K562 (cell line): ENCODE measurements at regions not wholly inside any gene's neighbourhood (a gene's known extent, or its start where the extent isn't known, plus 50 kb on each side); places are given as distances from the start of the nearest gene placed in this dataset.

Experiments used
- ATAC-seq: fragments of 200-7000 bp; cut with Tn5 transposase; 3 replicates; pipeline ENCODE4 v1.9.1; 2020; ENCODE audit warnings: moderate library complexity
- BruUV-seq: library from RNA; stranded (reverse); fragments of 400-500 nt; replicated peaks from 2 replicates; lab custom pipeline; 2021; lab: Mats Ljungman, UMichigan
- CTCF ChIA-PET: fragments of 300-600 bp; formaldehyde crosslinking; extraction: SDS; loops from one replicate; lab custom pipeline; 2021; ENCODE audit warnings: low intra/inter-chr PET ratio; lab: Yijun Ruan, JAX
- POLR2A ChIA-PET: fragments of 300-600, 350-650 bp; sonication (Branson Sonifier 250); formaldehyde crosslinking; extraction: SDS; loops from one replicate; lab custom pipeline; 2021; ENCODE audit warnings: antibody characterized with exemption, inconsistent platforms; lab: Yijun Ruan, JAX
- DNase-seq, 4 experiments: peaks; one replicate each; pipeline versions ENCODE4 v3.0.0 to v3.0.0-alpha.2; 2011 to 2018; ENCODE audit warnings: low spot score in 3 of 4, mixed read lengths in 3 of 4; ENCODE audit errors: extremely low read depth in 1 of 4
- FAIRE-seq: peaks from 2 replicates; lab custom pipeline; 2011; peaks lifted over from hg19 to GRCh38; lab: Jason Lieb, UNC
- H2AFZ ChIP-seq: 2 replicates; pipeline ENCODE4 v1.6.0; 2011; ENCODE audit warnings: low read depth, low read length, control low read depth, inconsistent platforms
- H3K27ac ChIP-seq: fragments of 200-600 bp; 3 replicates; pipeline ENCODE4 v1.8.0; 2011; ENCODE audit warnings: low read depth, mild to moderate bottlenecking, control low read depth, inconsistent platforms, low read length, moderate library complexity, mixed read lengths; ENCODE audit errors: extremely low read depth
- H3K27me3 ChIP-seq, 2 experiments: fragments of 300-600 bp in 1 of 2; 2 replicates in 1 of 2; 3 replicates in 1 of 2; pipeline versions ENCODE4 v1.6.0 to v1.8.0; 2011; ENCODE audit warnings: inconsistent platforms in 2 of 2, low read length in 2 of 2, mild to moderate bottlenecking in 1 of 2, mixed read lengths in 1 of 2, moderate library complexity in 1 of 2; ENCODE audit not compliant: control insufficient read depth in 2 of 2, insufficient read depth in 2 of 2
- H3K36me3 ChIP-seq: fragments of 300-600 bp; 3 replicates; pipeline ENCODE4 v1.8.0; 2011; ENCODE audit warnings: mild to moderate bottlenecking, low read length, inconsistent platforms; ENCODE audit not compliant: control insufficient read depth, insufficient read depth
- H3K4me1 ChIP-seq, 2 experiments: fragments of 200-600 bp in 1 of 2; replicated peaks in 1 of 2; 2 replicates in 1 of 2; 3 replicates in 1 of 2; pipeline versions ENCODE4 v1.5.1 to v1.8.0; 2011; ENCODE audit warnings: inconsistent platforms in 2 of 2, low read length in 2 of 2, mild to moderate bottlenecking in 1 of 2, mixed read lengths in 1 of 2, moderate library complexity in 1 of 2; ENCODE audit not compliant: control insufficient read depth in 2 of 2, insufficient read depth in 2 of 2
- H3K4me2 ChIP-seq: 2 replicates; pipeline ENCODE4 v1.6.1; 2011; ENCODE audit warnings: low read length, control low read depth, inconsistent platforms, mixed read lengths; ENCODE audit not compliant: insufficient read depth
- H3K4me3 ChIP-seq: fragments of 200-600 bp; sonication (generic), shearing (Covaris generic); 2 replicates; pipeline ENCODE4 v1.5.1; 2016; ENCODE audit warnings: control low read depth, inconsistent platforms
- H3K79me2 ChIP-seq: fragments of 200-600 bp; 3 replicates; pipeline ENCODE4 v1.8.0; 2011; ENCODE audit warnings: low read length, inconsistent platforms; ENCODE audit not compliant: control insufficient read depth, insufficient read depth
- H3K9ac ChIP-seq, 2 experiments: 2 replicates each; pipeline versions ENCODE4 v1.6.0 to v1.6.1; 2011; ENCODE audit warnings: low read depth in 2 of 2, low read length in 2 of 2, control low read depth in 1 of 2, inconsistent platforms in 1 of 2, mild to moderate bottlenecking in 1 of 2, mixed read lengths in 1 of 2; ENCODE audit not compliant: insufficient read depth in 1 of 2
- H3K9me1 ChIP-seq: one replicate; pipeline ENCODE4 v1.6.0; 2011; ENCODE audit warnings: inconsistent platforms, mild to moderate bottlenecking, low read length, moderate library complexity; ENCODE audit not compliant: control insufficient read depth, insufficient read depth
- H3K9me3 ChIP-seq: replicated peaks from 2 replicates; pipeline ENCODE4 v1.5.1; 2011; ENCODE audit warnings: low read depth, low read length, inconsistent platforms; ENCODE audit not compliant: control insufficient read depth, insufficient read depth
- H4K20me1 ChIP-seq: replicated peaks from 2 replicates; pipeline ENCODE4 v1.6.1; 2011; ENCODE audit warnings: low read length, inconsistent platforms, mixed read lengths; ENCODE audit not compliant: control insufficient read depth, insufficient read depth
- ATF3 ChIP-seq, 2 experiments: fragments of 450-650 bp in 1 of 2; sonication (generic) in 1 of 2; formaldehyde crosslinking in 1 of 2; IDR thresholded peaks in 1 of 2; conservative IDR thresholded peaks in 1 of 2; 2 replicates each; pipeline versions ENCODE4 v1.6.1 to v1.8.1; 2016 to 2023; ENCODE audit warnings: mild to moderate bottlenecking in 2 of 2, moderate library complexity in 2 of 2, inconsistent platforms in 1 of 2, missing genetic modification reagents in 1 of 2
- CBX5 ChIP-seq: IDR thresholded peaks from 2 replicates; pipeline ENCODE4 v1.6.1; 2014; ENCODE audit warnings: low read depth, borderline replicate concordance
- HDGF ChIP-seq: fragments of 450-650 bp; IDR thresholded peaks from 2 replicates; pipeline ENCODE4 v1.6.1; 2016
- PBX2 ChIP-seq, 2 experiments: IDR thresholded peaks in 1 of 2; conservative IDR thresholded peaks in 1 of 2; 2 replicates each; pipeline ENCODE4 v1.6.1; 2016; ENCODE audit warnings: low read depth in 2 of 2, mild to moderate bottlenecking in 1 of 2, missing compliant biosample characterization in 1 of 2, missing genetic modification characterization in 1 of 2, moderate library complexity in 1 of 2
- ZBED1 ChIP-seq: IDR thresholded peaks from 2 replicates; pipeline ENCODE4 v1.6.1; 2014
- ZNF77 ChIP-seq: fragments of 250-450 bp; sonication (Bioruptor Pico); IDR thresholded peaks from 2 replicates; pipeline ENCODE4 v1.5.0; 2020
- WGBS: fragments of 100-300 bp; shearing (Covaris generic); methylation state at CpG from one replicate; pipeline ENCODE4 v1.1.6; 2016; ENCODE audit warnings: low coverage, mixed read lengths; ENCODE audit not compliant: insufficient coverage; ENCODE audit errors: missing lambda C conversion rate; 5-methylcytosine and 5-hydroxymethylcytosine counted together
- in situ Hi-C: fragments of 300-500 bp; cut with MboI; formaldehyde crosslinking; loops from 4 replicates; pipeline ENCODE4 v1.15.0; 2018; ENCODE audit warnings: inconsistent platforms, mixed read lengths
- intact Hi-C: fragments of 100-400 bp; cut with micrococcal nuclease; formaldehyde crosslinking; loops from 2 replicates; pipeline ENCODE4 v1.14.2; 2022
- TF ChIP-seq, protein P1 (sequence below): sonication (generic); formaldehyde crosslinking; IDR thresholded peaks from 2 replicates; pipeline ENCODE4 v1.8.1; 2023; ENCODE audit warnings: missing genetic modification reagents, mild to moderate bottlenecking, borderline replicate concordance

- no peak for TF ChIP-seq PBX2 (CRISPR knock-in tag; IDR thresholded peaks at IDR 0.05; ENCODE audit: low read depth)
- no peak for TF ChIP-seq PBX2 (tag; conservative IDR thresholded peaks at IDR 0.05; ENCODE audit: low read depth)
- TF ChIP-seq CBX5, result no peak
These were observed 176.6 kb downstream of the KLF13 start (continued) for GRCh38 chr15:31503256-31503655.

- WGBS, result 0% methylated on average over 17 of the region's 17 CpGs
- in situ Hi-C loops, result no loop called here
- intact Hi-C loops, result no loop called here
- H3K4me3 ChIP-seq, result no peak overlapping the region
- H3K27ac ChIP-seq, result no peak overlapping the region
- no peak overlapping the region for H3K9ac ChIP-seq
- no peaks in the 10 kb centered on the region for H3K9me1 ChIP-seq
- no peak for FAIRE-seq
- DNase-seq, result no peak
- no peak for TF ChIP-seq ZNF77 (CRISPR knock-in tag)
- TF ChIP-seq, protein P1, sequence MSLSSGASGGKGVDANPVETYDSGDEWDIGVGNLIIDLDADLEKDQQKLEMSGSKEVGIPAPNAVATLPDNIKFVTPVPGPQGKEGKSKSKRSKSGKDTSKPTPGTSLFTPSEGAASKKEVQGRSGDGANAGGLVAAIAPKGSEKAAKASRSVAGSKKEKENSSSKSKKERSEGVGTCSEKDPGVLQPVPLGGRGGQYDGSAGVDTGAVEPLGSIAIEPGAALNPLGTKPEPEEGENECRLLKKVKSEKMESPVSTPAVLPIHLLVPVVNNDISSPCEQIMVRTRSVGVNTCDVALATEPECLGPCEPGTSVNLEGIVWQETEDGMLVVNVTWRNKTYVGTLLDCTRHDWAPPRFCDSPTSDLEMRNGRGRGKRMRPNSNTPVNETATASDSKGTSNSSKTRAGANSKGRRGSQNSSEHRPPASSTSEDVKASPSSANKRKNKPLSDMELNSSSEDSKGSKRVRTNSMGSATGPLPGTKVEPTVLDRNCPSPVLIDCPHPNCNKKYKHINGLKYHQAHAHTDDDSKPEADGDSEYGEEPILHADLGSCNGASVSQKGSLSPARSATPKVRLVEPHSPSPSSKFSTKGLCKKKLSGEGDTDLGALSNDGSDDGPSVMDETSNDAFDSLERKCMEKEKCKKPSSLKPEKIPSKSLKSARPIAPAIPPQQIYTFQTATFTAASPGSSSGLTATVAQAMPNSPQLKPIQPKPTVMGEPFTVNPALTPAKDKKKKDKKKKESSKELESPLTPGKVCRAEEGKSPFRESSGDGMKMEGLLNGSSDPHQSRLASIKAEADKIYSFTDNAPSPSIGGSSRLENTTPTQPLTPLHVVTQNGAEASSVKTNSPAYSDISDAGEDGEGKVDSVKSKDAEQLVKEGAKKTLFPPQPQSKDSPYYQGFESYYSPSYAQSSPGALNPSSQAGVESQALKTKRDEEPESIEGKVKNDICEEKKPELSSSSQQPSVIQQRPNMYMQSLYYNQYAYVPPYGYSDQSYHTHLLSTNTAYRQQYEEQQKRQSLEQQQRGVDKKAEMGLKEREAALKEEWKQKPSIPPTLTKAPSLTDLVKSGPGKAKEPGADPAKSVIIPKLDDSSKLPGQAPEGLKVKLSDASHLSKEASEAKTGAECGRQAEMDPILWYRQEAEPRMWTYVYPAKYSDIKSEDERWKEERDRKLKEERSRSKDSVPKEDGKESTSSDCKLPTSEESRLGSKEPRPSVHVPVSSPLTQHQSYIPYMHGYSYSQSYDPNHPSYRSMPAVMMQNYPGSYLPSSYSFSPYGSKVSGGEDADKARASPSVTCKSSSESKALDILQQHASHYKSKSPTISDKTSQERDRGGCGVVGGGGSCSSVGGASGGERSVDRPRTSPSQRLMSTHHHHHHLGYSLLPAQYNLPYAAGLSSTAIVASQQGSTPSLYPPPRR, result no peak
- no peak for TF ChIP-seq HDGF
- no peak for TF ChIP-seq ZBED1
- TF ChIP-seq ATF3 (IDR thresholded peaks at IDR 0.05), result no peak
- no peak for TF ChIP-seq ATF3 (CRISPR knock-in tag; conservative IDR thresholded peaks at IDR 0.05)
- ChIA-PET POLR2A (no interaction called here), CTCF (no interaction called here)
- no peak for ATAC-seq
- H2AFZ ChIP-seq, result no peak overlapping the region
- no peaks in the 10 kb centered on the region for H3K79me2 ChIP-seq
- peaks cover 0 to 27% of the 10 kb centered on the region in 2 experiments; a peak in 1 of 5 replicates for H3K27me3 ChIP-seq
- H3K4me2 ChIP-seq, result no peak overlapping the region
- no peaks in the 10 kb centered on the region for H3K4me1 ChIP-seq
- H3K9me3 ChIP-seq, result no peaks in the 10 kb centered on the region
- H3K36me3 ChIP-seq, result no peaks in the 10 kb centered on the region
- no peaks in the 10 kb centered on the region for H4K20me1 ChIP-seq
- BruUV-seq, result no TSS peak
These were observed 177.3 kb downstream of the KLF13 start for GRCh38 chr15:31503758-31504461.
